Cardiac fibroblast (primary cell): ENCODE measurements at regions not wholly inside any gene's neighbourhood (a gene's known extent, or its start where the extent isn't known, plus 50 kb on each side); places are given as distances from the start of the nearest gene placed in this dataset.

Experiments used
- DNase-seq, 2 donors: peaks; one replicate each; pipeline versions ENCODE4 v3.0.0 to v3.0.0-alpha.2; 2010; ENCODE audit warnings: low read depth in 2 of 2
- H3K4me3 ChIP-seq, 2 donors: replicated peaks in 1 of 2; 1 replicate in 1 of 2; 2 replicates in 1 of 2; pipeline ENCODE4 v1.5.1; 2011; ENCODE audit warnings: low read depth in 2 of 2, low read length in 2 of 2, mild to moderate bottlenecking in 2 of 2, moderate library complexity in 1 of 2
- TF ChIP-seq, protein P1 (sequence below): IDR thresholded peaks from one replicate; pipeline ENCODE4 v1.5.1; 2011; ENCODE audit warnings: low read depth, mild to moderate bottlenecking, low read length, inconsistent platforms

DNA sequence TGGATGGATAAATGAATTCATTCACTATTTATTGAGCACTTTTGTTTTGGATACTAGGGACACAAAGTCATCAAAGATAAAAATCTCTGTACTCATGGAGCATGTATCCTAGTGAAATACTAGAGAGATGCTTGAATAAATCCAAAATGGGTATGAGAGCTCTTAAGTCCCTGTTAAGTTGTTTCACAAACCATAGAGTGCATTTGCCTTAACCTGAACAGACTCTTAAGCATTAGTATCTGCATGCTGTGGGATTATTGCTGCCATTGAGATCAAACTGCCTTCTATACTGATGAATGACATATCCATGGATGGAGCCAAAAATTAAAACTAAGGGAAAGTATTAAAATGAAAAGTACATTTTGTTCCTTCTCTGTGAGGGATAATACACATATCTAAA, 206.5 kb upstream of the KRR1 start:
- DNase-seq: no peak
- H3K4me3 ChIP-seq: no peak overlapping the region
- TF ChIP-seq, protein P1, sequence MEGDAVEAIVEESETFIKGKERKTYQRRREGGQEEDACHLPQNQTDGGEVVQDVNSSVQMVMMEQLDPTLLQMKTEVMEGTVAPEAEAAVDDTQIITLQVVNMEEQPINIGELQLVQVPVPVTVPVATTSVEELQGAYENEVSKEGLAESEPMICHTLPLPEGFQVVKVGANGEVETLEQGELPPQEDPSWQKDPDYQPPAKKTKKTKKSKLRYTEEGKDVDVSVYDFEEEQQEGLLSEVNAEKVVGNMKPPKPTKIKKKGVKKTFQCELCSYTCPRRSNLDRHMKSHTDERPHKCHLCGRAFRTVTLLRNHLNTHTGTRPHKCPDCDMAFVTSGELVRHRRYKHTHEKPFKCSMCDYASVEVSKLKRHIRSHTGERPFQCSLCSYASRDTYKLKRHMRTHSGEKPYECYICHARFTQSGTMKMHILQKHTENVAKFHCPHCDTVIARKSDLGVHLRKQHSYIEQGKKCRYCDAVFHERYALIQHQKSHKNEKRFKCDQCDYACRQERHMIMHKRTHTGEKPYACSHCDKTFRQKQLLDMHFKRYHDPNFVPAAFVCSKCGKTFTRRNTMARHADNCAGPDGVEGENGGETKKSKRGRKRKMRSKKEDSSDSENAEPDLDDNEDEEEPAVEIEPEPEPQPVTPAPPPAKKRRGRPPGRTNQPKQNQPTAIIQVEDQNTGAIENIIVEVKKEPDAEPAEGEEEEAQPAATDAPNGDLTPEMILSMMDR: no peak

DNA sequence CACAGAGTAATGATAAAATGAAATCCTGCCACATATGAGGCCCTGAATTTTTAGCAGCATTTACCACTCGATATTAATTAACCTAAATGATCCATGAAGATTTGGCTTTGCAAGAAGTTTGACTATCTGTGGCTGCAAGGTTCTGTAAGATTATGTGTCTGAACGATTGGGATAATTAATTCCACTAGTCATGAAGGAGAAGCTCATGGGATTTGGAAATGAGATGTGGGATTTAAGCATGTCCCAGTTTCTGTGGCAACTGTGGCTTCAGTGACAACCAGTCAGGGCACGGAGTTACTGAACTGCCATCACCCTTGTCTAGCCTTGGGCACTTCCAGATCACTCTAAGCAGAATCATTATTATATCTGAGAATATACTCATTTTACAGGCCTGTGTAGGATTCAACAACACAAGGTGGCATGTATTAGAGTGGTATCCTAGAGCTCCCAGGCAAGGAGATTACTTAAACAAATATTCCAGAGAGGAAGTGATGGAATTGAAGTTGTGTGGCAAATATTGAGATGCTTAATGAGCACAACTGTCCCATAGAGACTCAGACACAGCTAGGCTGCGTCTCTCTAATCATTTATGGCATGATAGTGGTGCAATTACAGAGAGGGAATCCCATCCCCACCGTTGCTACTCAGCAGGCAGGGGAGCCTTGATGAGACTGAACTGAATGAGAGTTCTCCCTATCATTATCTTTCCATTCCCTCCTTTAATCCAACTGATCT, 205.0 kb upstream of the KRR1 start:
- H3K4me3 ChIP-seq: no peak overlapping the region
- TF ChIP-seq, protein P1: no peak
- DNase-seq: no peak

DNA sequence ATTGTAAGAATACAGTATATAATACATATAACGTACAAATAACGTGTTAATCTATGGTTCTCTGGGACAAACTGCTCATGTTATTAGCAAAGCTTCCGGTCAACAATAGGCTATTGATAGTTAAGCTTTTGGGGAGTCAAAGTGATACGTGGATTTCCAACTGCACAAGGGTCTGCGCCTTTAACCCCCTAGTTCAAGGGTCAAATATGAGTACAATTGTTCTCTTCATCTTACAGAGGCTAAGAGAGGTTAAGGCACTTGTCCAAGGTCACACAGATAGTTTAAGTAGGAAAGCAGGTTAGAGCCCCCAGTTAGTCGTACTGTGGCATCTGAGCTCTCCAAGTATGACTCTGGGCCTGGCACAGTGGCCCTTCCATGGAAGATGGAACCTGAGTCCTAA, 204.3 kb upstream of the KRR1 start:
- TF ChIP-seq, protein P1: no peak
- no peak overlapping the region for H3K4me3 ChIP-seq

DNA sequence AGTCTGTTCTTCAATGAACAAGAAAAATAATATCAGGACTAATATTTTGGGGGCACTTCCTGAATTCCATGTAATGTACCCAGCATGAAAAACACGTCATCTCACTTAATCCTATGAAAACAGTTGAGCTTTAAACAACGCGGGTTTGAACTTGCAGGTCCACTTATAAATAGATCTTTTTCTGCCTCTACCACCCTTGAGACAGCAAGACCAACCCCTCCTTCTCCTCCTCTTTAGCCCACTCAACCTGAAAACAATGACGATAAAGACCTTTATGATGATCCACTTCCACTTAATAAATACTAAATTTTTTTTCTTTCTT, 203.9 kb upstream of the KRR1 start:
- no peak for DNase-seq
- no peak overlapping the region for H3K4me3 ChIP-seq
- TF ChIP-seq, protein P1: no peak

More for the DNA sequence above, 204.3 kb upstream of the KRR1 start:
- no peak for DNase-seq

DNA sequence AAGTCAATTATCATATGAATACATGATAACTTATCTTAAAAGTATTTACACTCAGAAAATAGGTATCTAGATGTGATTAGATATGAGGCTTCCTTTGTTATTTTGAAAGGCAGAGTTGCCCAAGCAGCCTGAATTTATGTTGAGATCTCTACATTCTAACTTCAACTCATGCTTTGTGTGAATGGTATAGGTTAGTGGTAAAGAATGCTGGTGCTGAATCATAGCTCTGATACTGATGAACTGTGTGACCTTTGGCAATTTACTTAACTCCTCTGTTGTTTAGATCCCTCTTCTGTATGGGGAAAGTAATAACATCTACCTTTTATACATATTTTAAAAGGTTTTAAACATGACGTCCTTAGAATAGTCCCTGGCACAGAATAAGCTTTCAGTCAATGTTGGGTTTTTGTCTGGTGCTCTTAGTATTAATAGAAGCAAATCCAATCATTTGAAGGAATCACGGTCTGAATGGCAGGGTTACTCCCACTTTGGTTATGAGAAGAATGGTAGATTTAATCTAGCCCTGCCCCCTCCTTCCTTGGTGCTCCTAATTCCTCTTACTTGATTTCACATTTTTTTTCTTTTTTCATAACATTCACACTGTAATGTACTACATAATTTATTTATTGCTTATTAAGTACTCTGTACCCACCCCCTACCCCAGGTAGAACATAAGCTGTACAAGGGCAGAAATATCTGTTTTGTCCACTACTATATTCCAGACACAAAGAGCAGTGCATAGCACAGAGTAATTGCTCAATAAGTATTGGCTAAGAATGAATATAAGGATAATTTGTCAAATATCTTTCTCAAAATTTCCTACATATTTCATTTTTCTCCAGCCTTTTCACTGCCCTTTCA, 203.3 kb upstream of the KRR1 start:
- TF ChIP-seq, protein P1: no peak
- no peak for DNase-seq
- no peak overlapping the region for H3K4me3 ChIP-seq

DNA sequence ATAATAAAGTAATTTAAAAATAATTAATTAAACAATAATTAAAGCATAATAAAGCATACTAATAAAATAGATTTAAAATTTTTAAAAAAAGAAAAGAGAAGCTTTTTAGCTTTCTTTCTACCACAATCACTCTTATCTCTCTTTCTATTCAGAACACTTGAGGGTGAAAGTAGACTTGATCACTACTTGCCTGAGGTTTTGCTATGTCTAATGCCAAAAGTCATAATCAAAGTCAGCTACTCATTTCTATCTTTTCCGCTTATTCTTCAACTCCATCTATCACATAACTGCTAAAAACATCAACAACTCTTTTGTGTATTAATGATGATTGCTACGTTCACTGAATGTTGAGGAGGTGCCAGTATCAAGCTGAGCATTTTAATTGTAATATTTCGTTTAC, 202.0 kb upstream of the KRR1 start:
- TF ChIP-seq, protein P1: no peak
- no peak for DNase-seq
- no peak overlapping the region for H3K4me3 ChIP-seq
